ENCODE measurements at regions not wholly inside any gene's neighbourhood (a gene's known extent, or its start where the extent isn't known, plus 50 kb on each side); places are given as distances from the start of the nearest gene placed in this dataset.

GRCh38 chr18:56165601-56166355 lies 472.6 kb downstream of the TXNL1 start:
- peaks cover 10% of the 10 kb centered on the region for H3K4me1 Mint-ChIP-seq
- peaks cover 0 to 3% (median 0%) of the 10 kb centered on the region in 3 donors for H3K27me3 Mint-ChIP-seq (ENCODE audit: low read depth in 3 of 3)
- no peak overlapping the region for H3K27ac ChIP-seq (ENCODE audit: low read depth in 1 of 2, low read length in 2 of 2)
- H3K27me3 ChIP-seq (ENCODE audit: control insufficient read depth in 2 of 2, insufficient read depth in 2 of 2, low read length in 2 of 2), result no peaks in the 10 kb centered on the region
- H3K9me3 ChIP-seq (replicated peaks in 1 of 2; ENCODE audit: control insufficient read depth in 1 of 2, insufficient read depth in 1 of 2, low read length in 2 of 2), result no peaks in the 10 kb centered on the region
- WGBS (ENCODE audit: insufficient coverage), result 89% methylated on average over 3 of the region's 5 CpGs
- H3K9me3 Mint-ChIP-seq, result peaks cover 0 to 6% (median 4%) of the 10 kb centered on the region in 7 donors
- no peak for DNase-seq
- no peaks in the 10 kb centered on the region for H3K79me2 ChIP-seq (ENCODE audit: insufficient read depth, low read length)
- no peak overlapping the region for H2AFZ ChIP-seq (ENCODE audit: insufficient read depth, low read depth, low read length, poor library complexity, severe bottlenecking)
- no peak overlapping the region for H3K9ac ChIP-seq (ENCODE audit: insufficient read depth, low read length, poor library complexity, severe bottlenecking)
- H3K27ac Mint-ChIP-seq, result no peak overlapping the region
- H4K20me1 ChIP-seq (ENCODE audit: insufficient read depth, low read length), result no peaks in the 10 kb centered on the region
- H3K4me3 ChIP-seq (replicated peaks in 1 of 3; ENCODE audit: low read depth in 2 of 3, low read length in 3 of 3), result no peak overlapping the region
- no peak overlapping the region for H3K4me2 ChIP-seq (replicated peaks; ENCODE audit: extremely low read depth, low read length, poor library complexity, severe bottlenecking)
- no peaks in the 10 kb centered on the region for H3K36me3 Mint-ChIP-seq
- H3K4me1 ChIP-seq (ENCODE audit: control insufficient read depth in 1 of 2, insufficient read depth in 2 of 2, low read length in 2 of 2), result peaks cover 0 to 9% of the 10 kb centered on the region in 2 donors
- intact Hi-C loops (cut with micrococcal nuclease), result no loop called here
- no peak overlapping the region for H3K4me3 Mint-ChIP-seq
- TF ChIP-seq, protein P1, sequence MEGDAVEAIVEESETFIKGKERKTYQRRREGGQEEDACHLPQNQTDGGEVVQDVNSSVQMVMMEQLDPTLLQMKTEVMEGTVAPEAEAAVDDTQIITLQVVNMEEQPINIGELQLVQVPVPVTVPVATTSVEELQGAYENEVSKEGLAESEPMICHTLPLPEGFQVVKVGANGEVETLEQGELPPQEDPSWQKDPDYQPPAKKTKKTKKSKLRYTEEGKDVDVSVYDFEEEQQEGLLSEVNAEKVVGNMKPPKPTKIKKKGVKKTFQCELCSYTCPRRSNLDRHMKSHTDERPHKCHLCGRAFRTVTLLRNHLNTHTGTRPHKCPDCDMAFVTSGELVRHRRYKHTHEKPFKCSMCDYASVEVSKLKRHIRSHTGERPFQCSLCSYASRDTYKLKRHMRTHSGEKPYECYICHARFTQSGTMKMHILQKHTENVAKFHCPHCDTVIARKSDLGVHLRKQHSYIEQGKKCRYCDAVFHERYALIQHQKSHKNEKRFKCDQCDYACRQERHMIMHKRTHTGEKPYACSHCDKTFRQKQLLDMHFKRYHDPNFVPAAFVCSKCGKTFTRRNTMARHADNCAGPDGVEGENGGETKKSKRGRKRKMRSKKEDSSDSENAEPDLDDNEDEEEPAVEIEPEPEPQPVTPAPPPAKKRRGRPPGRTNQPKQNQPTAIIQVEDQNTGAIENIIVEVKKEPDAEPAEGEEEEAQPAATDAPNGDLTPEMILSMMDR (IDR thresholded peaks at IDR 0.05), result no peak
- H3K36me3 ChIP-seq (replicated peaks in 1 of 2; ENCODE audit: control insufficient read depth in 1 of 2, insufficient read depth in 2 of 2, low read length in 2 of 2), result no peaks in the 10 kb centered on the region

- H3K4me2 ChIP-seq (replicated peaks; ENCODE audit: extremely low read depth, low read length, poor library complexity, severe bottlenecking), result no peak overlapping the region
- peaks cover 10% of the 10 kb centered on the region for H3K4me1 Mint-ChIP-seq
- no peak for DNase-seq
- peaks cover 0 to 2% (median 0%) of the 10 kb centered on the region in 3 donors for H3K27me3 Mint-ChIP-seq (ENCODE audit: low read depth in 3 of 3)
- H3K36me3 Mint-ChIP-seq, result no peaks in the 10 kb centered on the region
- H2AFZ ChIP-seq (ENCODE audit: insufficient read depth, low read depth, low read length, poor library complexity, severe bottlenecking), result peak overlapping the region; percentile 46
- no peaks in the 10 kb centered on the region for H4K20me1 ChIP-seq (ENCODE audit: insufficient read depth, low read length)
- no peaks in the 10 kb centered on the region for H3K9me3 ChIP-seq (replicated peaks in 1 of 2; ENCODE audit: control insufficient read depth in 1 of 2, insufficient read depth in 1 of 2, low read length in 2 of 2)
- H3K9me3 Mint-ChIP-seq, result peaks cover 0 to 8% (median 4%) of the 10 kb centered on the region in 7 donors
- no peaks in the 10 kb centered on the region for H3K36me3 ChIP-seq (replicated peaks in 1 of 2; ENCODE audit: control insufficient read depth in 1 of 2, insufficient read depth in 2 of 2, low read length in 2 of 2)
- WGBS (ENCODE audit: insufficient coverage), result 0% methylated on average over 1 of the region's 5 CpGs
- no peak overlapping the region for H3K4me3 ChIP-seq (replicated peaks in 1 of 3; ENCODE audit: low read depth in 2 of 3, low read length in 3 of 3)
- TF ChIP-seq, protein P1 (IDR thresholded peaks at IDR 0.05), result no peak
- H3K9ac ChIP-seq (ENCODE audit: insufficient read depth, low read length, poor library complexity, severe bottlenecking), result no peak overlapping the region
- H3K4me1 ChIP-seq (ENCODE audit: control insufficient read depth in 1 of 2, insufficient read depth in 2 of 2, low read length in 2 of 2), result peaks cover 0 to 9% of the 10 kb centered on the region in 2 donors
- H3K27ac Mint-ChIP-seq, result no peak overlapping the region
- H3K4me3 Mint-ChIP-seq, result no peak overlapping the region
- intact Hi-C loops (cut with micrococcal nuclease), result no loop called here
- no peak overlapping the region for H3K27ac ChIP-seq (ENCODE audit: low read depth in 1 of 2, low read length in 2 of 2)
- H3K27me3 ChIP-seq (ENCODE audit: control insufficient read depth in 2 of 2, insufficient read depth in 2 of 2, low read length in 2 of 2), result no peaks in the 10 kb centered on the region
- H3K79me2 ChIP-seq (ENCODE audit: insufficient read depth, low read length), result no peaks in the 10 kb centered on the region
These were observed 475.8 kb downstream of the TXNL1 start for GRCh38 chr18:56162311-56163265.
